Uterus (tissue), 2 donors: ENCODE measurements at regions not wholly inside any gene's neighbourhood (a gene's known extent, or its start where the extent isn't known, plus 50 kb on each side); places are given as distances from the start of the nearest gene placed in this dataset.

Source experiments
- POLR2A ChIP-seq, 2 donors: fragments of 450-650 bp; IDR thresholded peaks; one replicate each; pipeline ENCODE4 v1.6.1; 2016; ENCODE audit warnings: antibody characterized with exemption in 2 of 2, mild to moderate bottlenecking in 1 of 2, moderate library complexity in 1 of 2
- TF ChIP-seq, protein P1 (sequence below), 4 experiments: fragments of 200-600 bp in 2 of 4; fragments of 450-650 bp in 2 of 4; sonication (generic) in 2 of 4; IDR thresholded peaks; one replicate each; pipeline ENCODE4 v1.5.1; 2016 to 2019; ENCODE audit warnings: antibody characterized with exemption in 4 of 4, mild to moderate bottlenecking in 2 of 4, moderate library complexity in 1 of 4

DNA sequence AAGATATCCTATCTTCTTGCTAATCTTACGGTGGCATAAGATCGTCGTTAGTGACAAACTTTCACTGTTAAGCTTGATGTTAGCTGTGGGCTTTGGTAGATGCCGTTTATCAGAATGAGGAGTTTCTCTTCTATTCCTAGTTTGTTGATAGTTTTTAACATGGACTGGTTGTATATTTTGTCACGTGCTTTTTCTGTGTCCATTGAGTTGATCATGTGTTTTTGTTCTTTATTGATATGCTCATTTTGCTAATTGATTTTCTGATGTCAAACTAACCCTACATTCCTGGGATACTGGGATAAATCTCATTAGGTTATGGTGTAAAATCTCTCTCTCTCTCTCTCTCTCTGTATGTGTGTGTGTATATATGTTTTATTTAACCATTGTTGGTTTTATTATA is 545.1 kb downstream of the AACS start:
- TF ChIP-seq POLR2A (IDR thresholded peaks at IDR 0.05), result no peak
- TF ChIP-seq, protein P1, sequence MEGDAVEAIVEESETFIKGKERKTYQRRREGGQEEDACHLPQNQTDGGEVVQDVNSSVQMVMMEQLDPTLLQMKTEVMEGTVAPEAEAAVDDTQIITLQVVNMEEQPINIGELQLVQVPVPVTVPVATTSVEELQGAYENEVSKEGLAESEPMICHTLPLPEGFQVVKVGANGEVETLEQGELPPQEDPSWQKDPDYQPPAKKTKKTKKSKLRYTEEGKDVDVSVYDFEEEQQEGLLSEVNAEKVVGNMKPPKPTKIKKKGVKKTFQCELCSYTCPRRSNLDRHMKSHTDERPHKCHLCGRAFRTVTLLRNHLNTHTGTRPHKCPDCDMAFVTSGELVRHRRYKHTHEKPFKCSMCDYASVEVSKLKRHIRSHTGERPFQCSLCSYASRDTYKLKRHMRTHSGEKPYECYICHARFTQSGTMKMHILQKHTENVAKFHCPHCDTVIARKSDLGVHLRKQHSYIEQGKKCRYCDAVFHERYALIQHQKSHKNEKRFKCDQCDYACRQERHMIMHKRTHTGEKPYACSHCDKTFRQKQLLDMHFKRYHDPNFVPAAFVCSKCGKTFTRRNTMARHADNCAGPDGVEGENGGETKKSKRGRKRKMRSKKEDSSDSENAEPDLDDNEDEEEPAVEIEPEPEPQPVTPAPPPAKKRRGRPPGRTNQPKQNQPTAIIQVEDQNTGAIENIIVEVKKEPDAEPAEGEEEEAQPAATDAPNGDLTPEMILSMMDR (IDR thresholded peaks at IDR 0.05), result no peak
